GM23248 (cell line): ENCODE measurements at regions not wholly inside any gene's neighbourhood (a gene's known extent, or its start where the extent isn't known, plus 50 kb on each side); places are given as distances from the start of the nearest gene placed in this dataset.

Source experiments
- DNase-seq: peaks from one replicate; pipeline ENCODE4 v3.0.0-alpha.2; 2015
- H2AFZ ChIP-seq: fragments of 200-600 bp; sonication (generic); 2 replicates; pipeline ENCODE4 v1.6.1; 2016; ENCODE audit warnings: antibody characterized with exemption
- H3F3A ChIP-seq: fragments of 200-600 bp; sonication (generic); 2 replicates; pipeline ENCODE4 v1.6.1; 2016; ENCODE audit warnings: mild to moderate bottlenecking, antibody characterized with exemption, mixed run types; ENCODE audit not compliant: insufficient read depth
- H3K27ac ChIP-seq: fragments of 200-600 bp; sonication (generic); 2 replicates; pipeline ENCODE4 v1.5.1; 2016; ENCODE audit warnings: mild to moderate bottlenecking
- H3K27me3 ChIP-seq: fragments of 200-600 bp; sonication (generic); replicated peaks from 2 replicates; pipeline ENCODE4 v1.6.1; 2016; ENCODE audit warnings: mild to moderate bottlenecking; ENCODE audit not compliant: insufficient read depth
- H3K36me3 ChIP-seq: fragments of 200-600 bp; sonication (generic); 2 replicates; pipeline ENCODE4 v1.6.1; 2016; ENCODE audit warnings: low read depth, mild to moderate bottlenecking
- H3K4me1 ChIP-seq: fragments of 200-600 bp; sonication (generic); 2 replicates; pipeline ENCODE4 v1.6.1; 2016; ENCODE audit warnings: mild to moderate bottlenecking; ENCODE audit not compliant: insufficient read depth
- H3K4me2 ChIP-seq: fragments of 200-600 bp; sonication (generic); one replicate; pipeline ENCODE4 v1.6.1; 2016; ENCODE audit warnings: mild to moderate bottlenecking; ENCODE audit not compliant: unreplicated experiment
- H3K4me3 ChIP-seq: fragments of 200-600 bp; sonication (generic); 2 replicates; pipeline ENCODE4 v1.5.1; 2016; ENCODE audit warnings: mild to moderate bottlenecking
- H3K79me2 ChIP-seq: fragments of 200-600 bp; sonication (generic); 2 replicates; pipeline ENCODE4 v1.6.1; 2016; ENCODE audit warnings: mild to moderate bottlenecking; ENCODE audit not compliant: insufficient read depth
- H3K9ac ChIP-seq: fragments of 200-600 bp; sonication (generic); 2 replicates; pipeline ENCODE4 v1.6.1; 2016; ENCODE audit warnings: mild to moderate bottlenecking
- H3K9me2 ChIP-seq: fragments of 200-600 bp; sonication (generic); 2 replicates; pipeline ENCODE4 v1.6.1; 2016; ENCODE audit warnings: mixed run types, mild to moderate bottlenecking, moderate library complexity; ENCODE audit not compliant: insufficient read depth
- H3K9me3 ChIP-seq: fragments of 200-600 bp; sonication (generic); one replicate; pipeline ENCODE4 v1.6.1; 2017; ENCODE audit warnings: low read depth
- H4K20me1 ChIP-seq: fragments of 200-600 bp; sonication (generic); 2 replicates; pipeline ENCODE4 v1.6.0; 2016; ENCODE audit not compliant: insufficient read depth
- EZH2 ChIP-seq: fragments of 200-600 bp; sonication (generic); IDR thresholded peaks from 2 replicates; pipeline ENCODE4 v1.6.1; 2018; ENCODE audit warnings: antibody characterized with exemption, mild to moderate bottlenecking; ENCODE audit not compliant: insufficient read depth, poor library complexity, severe bottlenecking
- EZH2phosphoT487 ChIP-seq: fragments of 200-600 bp; sonication (generic); IDR thresholded peaks from 2 replicates; pipeline ENCODE4 v1.6.1; 2018; ENCODE audit warnings: antibody characterized with exemption, moderate library complexity, mild to moderate bottlenecking, low read depth; ENCODE audit not compliant: insufficient read depth
- WGBS, 2 experiments: methylation state at CpG; one replicate each; pipeline ENCODE4 v1.1.6; 2015 to 2017; ENCODE audit warnings: low lambda C conversion rate in 2 of 2, low coverage in 1 of 2; ENCODE audit errors: missing lambda C conversion rate in 2 of 2; 5-methylcytosine and 5-hydroxymethylcytosine counted together
- in situ Hi-C: fragments of 300-500 bp; cut with MboI; formaldehyde crosslinking; loops from 2 replicates; pipeline ENCODE4 v1.15.0; 2020

- Histone ChIP-seq H3K9me3 (no peaks in the 10 kb centered on the region), H3K36me3 (no peaks in the 10 kb centered on the region), H3K79me2 (no peaks in the 10 kb centered on the region), H3K9me2 (no peaks in the 10 kb centered on the region), H3K4me2 (no peak overlapping the region), H3K4me3 (no peak overlapping the region), H3K4me1 (peaks cover 19% of the 10 kb centered on the region), H2AFZ (no peak overlapping the region), H3K9ac (no peak overlapping the region), H3F3A (0 out of 2 replicates have a peak, but pooled peaks cover 4% of the 10 kb centered on the region), H3K27ac (no peak overlapping the region), H3K27me3 (no peaks in the 10 kb centered on the region), H4K20me1 (no peaks in the 10 kb centered on the region)
- 72 to 73% methylated on average over 5 of the region's 5 CpGs for WGBS, 2 experiments
- no peak for TF ChIP-seq EZH2
- TF ChIP-seq EZH2phosphoT487: no peak
- in situ Hi-C loops: no loop called here
- no peak for DNase-seq
Measured at GRCh38 chr4:181007751-181008150, 1235.5 kb upstream of the TENM3 start.

- peaks cover 19% of the 10 kb centered on the region for H3K4me1 ChIP-seq
- no peaks in the 10 kb centered on the region for H3K79me2 ChIP-seq
- no peak overlapping the region for H3K27ac ChIP-seq
- in situ Hi-C loops: no loop called here
- no peak overlapping the region for H3K4me3 ChIP-seq
- no peak overlapping the region for H3K4me2 ChIP-seq
- no peaks in the 10 kb centered on the region for H4K20me1 ChIP-seq
- H2AFZ ChIP-seq: no peak overlapping the region
- H3K27me3 ChIP-seq: no peaks in the 10 kb centered on the region
- TF ChIP-seq EZH2phosphoT487 (no peak), EZH2 (no peak)
- H3K9me2 ChIP-seq: no peaks in the 10 kb centered on the region
- 0 out of 2 replicates have a peak, but pooled peaks cover 4% of the 10 kb centered on the region for H3F3A ChIP-seq
- no peak overlapping the region for H3K9ac ChIP-seq
- no peaks in the 10 kb centered on the region for H3K9me3 ChIP-seq
- H3K36me3 ChIP-seq: no peaks in the 10 kb centered on the region
- WGBS, 2 experiments: 42 to 52% methylated on average over 4 of the region's 4 CpGs
- no peak for DNase-seq
Measured at GRCh38 chr4:181008164-181008563, 1235.0 kb upstream of the TENM3 start.

- Histone ChIP-seq H3K4me2 (no peak overlapping the region), H3K36me3 (no peaks in the 10 kb centered on the region), H3K9me2 (no peaks in the 10 kb centered on the region), H3K9ac (no peak overlapping the region), H2AFZ (no peak overlapping the region), H3K27ac (no peak overlapping the region), H3K27me3 (no peaks in the 10 kb centered on the region), H3F3A (no peaks in the 10 kb centered on the region), H4K20me1 (no peaks in the 10 kb centered on the region), H3K4me3 (no peak overlapping the region), H3K9me3 (no peaks in the 10 kb centered on the region), H3K79me2 (no peaks in the 10 kb centered on the region), H3K4me1 (no peaks in the 10 kb centered on the region; the same call in 1 of the 2 replicates)
- in situ Hi-C loops: no loop called here
- WGBS, 2 experiments: 41 to 53% methylated on average over 5 of the region's 5 CpGs
- no peak for DNase-seq
- TF ChIP-seq EZH2phosphoT487: no peak
- no peak for TF ChIP-seq EZH2
Measured at GRCh38 chr4:181013162-181013561, 1230.0 kb upstream of the TENM3 start.

GRCh38 chr4:181017038-181017437, 1226.2 kb upstream of the TENM3 start:
- no peak for DNase-seq
- Histone ChIP-seq H4K20me1 (no peaks in the 10 kb centered on the region), H3K27ac (no peak overlapping the region), H3K9me3 (no peaks in the 10 kb centered on the region), H2AFZ (no peak overlapping the region), H3F3A (no peaks in the 10 kb centered on the region), H3K36me3 (no peaks in the 10 kb centered on the region), H3K4me2 (no peak overlapping the region), H3K27me3 (no peaks in the 10 kb centered on the region), H3K9ac (no peak overlapping the region), H3K4me1 (no peaks in the 10 kb centered on the region), H3K4me3 (no peak overlapping the region), H3K79me2 (no peaks in the 10 kb centered on the region), H3K9me2 (no peaks in the 10 kb centered on the region)
- 64 to 71% methylated on average over 5 of the region's 5 CpGs for WGBS, 2 experiments
- TF ChIP-seq EZH2phosphoT487 (no peak), EZH2 (no peak)
- in situ Hi-C loops: no loop called here

GRCh38 chr4:181018472-181018871, 1224.7 kb upstream of the TENM3 start:
- Histone ChIP-seq H3K9me2 (no peaks in the 10 kb centered on the region), H3K9ac (no peak overlapping the region), H3K36me3 (no peaks in the 10 kb centered on the region), H3K4me2 (no peak overlapping the region), H2AFZ (no peak overlapping the region), H3K79me2 (no peaks in the 10 kb centered on the region), H3F3A (no peaks in the 10 kb centered on the region), H3K27ac (no peak overlapping the region), H3K27me3 (no peaks in the 10 kb centered on the region), H3K4me1 (no peaks in the 10 kb centered on the region), H4K20me1 (no peaks in the 10 kb centered on the region), H3K4me3 (no peak overlapping the region), H3K9me3 (no peaks in the 10 kb centered on the region)
- no peak for TF ChIP-seq EZH2phosphoT487
- no peak for TF ChIP-seq EZH2
- 14 to 16% methylated on average over 4 of the region's 4 CpGs for WGBS, 2 experiments
- DNase-seq: no peak
- in situ Hi-C loops: no loop called here
